ENCODE measurements at regions not wholly inside any gene's neighbourhood (a gene's known extent, or its start where the extent isn't known, plus 50 kb on each side); places are given as distances from the start of the nearest gene placed in this dataset.
"Not testable (repeated sequence)": the region's sequence is repeated elsewhere in the genome, so short reads cannot be mapped to it uniquely, and the experiment has no call there.

DNA sequence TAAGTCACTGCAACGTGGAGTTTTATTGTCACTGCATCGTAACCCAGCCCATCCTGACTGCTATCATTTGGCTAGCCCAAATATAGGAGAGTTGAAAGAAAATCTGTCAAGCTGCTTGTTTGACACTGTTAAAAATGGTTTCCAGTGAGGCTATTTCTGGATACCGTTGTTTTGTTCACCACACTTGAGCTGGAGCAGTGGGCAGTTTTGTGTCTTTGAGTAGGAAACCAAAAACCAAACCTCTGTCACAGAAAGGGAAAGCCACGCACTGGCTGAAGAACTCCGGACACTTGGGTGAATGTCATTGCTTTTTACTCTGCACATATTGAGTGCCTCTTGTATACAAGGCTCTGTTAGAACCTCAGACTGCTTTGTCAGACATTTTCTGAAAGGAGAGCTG, 446.4 kb upstream of the CFAP20DC start:
- DNase-seq = no peak

DNA sequence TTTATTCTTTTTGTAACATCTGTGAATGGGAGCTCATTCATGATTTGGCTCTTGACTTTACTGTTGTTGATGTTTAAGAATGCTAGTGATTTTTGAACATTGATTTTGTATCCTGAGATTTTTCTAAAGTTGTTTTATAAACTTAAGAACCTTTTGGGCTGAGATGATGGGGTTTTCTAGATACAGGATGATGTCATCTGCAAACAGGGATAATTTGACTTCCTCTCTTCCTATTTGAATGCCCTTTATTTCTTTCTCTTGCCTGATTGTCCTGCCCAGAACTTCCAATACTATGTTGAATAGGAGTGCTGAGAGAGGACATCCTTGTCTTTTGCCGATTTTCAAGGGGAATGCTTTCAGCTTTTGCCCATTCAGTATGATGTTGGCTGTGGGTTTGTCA, 445.1 kb upstream of the CFAP20DC start:
- not testable (repeated sequence) for DNase-seq

DNA sequence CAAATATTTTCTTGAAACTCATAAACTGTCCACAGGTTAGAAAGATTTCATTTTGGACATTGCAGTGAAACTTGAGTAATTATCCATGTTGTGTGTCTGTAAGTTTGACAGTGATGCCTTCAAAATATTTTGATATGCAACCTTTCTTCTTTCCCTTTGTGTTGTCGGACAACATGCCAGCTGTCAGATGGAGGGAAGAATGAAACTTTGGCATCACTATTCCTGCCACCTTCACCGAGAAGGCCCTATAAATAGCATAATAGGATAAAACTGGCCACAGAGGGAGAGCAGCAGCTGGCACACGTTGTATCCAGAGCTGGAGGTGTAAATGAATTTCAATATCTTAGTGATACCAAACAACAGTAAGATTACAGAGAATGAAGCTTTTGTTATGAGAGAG, 436.7 kb upstream of the CFAP20DC start:
- DNase-seq = no peak

DNA sequence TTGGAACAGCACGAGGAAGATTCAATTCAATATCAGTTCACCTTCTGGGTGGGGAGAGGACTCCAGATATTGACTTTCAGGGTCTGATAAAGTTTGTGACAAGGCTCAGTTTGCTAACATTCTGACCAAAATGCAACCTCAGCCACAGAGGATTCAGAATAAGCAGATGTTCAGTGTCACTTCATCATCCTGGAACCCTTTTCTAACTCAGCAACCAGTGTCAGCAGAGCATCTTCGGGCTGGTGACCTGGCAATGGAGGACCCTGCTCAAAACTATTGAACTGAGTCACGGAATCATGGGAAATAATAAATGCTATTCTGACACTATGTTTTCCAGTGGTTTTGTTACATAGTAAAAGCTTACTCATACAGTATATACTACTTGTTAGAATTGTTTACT, 433.4 kb upstream of the CFAP20DC start:
- no peak for DNase-seq

DNA sequence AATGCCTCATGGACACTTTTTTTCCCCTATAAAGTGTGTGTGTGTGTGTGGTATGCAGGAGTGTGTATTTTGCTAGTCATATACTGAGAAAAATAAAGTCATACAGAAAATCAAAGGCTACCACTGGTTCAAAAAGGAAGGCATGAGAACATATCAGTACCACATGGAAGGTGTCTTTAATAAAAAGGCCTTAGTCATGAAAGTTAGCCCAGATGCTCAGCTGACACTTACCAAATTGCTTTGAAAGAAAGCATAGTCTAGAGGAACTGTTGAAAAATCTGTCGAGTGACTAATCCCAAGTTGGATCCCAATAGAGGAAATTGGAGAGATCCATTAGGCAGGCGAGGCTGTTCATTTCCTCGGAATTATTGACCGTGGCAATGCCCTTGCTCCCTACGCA, 432.9 kb upstream of the CFAP20DC start:
- no peak for DNase-seq

DNA sequence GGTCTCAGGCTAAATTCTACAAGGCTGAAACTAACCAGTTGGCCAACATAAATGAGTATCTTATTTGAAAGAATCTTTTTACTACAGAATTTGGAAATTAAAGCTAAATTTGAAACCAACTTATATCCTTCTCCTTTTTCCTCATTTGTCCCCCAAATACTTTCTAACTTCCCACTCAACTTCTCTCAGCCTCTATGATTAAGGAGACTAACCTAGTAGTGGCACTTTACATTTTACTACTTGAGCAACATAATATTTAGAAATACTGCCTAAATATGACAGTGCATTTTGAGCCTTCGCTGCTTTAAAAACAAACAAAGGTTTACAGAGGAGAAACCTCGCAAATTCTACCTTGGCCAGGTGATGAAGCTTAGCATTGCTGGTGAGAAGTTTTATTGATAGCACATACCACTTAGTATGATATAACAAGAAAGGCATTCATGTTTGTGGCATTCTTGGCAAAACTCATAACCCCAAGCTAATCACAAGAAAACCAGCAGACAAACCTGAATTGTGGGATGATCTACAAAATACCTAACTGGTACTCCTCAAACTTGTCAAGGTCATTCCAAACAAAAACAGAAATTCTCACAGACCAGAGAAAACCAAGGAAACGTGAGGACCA, 432.1 kb upstream of the CFAP20DC start:
- no peak for DNase-seq

DNA sequence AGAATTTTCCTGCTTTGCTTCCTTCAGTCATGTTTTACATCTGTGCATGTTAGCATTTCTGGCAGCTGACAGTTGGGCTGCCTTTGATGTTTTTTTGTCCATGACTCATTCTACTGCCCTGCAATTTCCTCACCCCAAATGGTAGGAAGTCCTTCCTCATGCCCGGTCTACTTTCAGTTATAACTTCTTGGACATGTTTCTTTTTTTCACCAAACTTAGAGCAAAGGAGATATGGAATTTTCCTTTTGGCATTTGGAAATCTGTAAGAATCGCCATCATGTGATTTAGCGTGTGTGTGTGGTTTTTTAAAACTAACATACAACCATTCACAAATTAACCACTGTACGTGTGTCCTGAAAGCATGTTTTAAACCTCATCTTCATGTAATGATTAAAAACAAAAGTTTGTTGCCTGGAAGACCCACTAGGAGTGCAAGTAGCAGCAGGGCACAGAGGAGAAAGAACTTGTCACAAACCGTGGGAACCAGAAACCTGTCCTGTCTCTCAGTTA, 430.7 kb upstream of the CFAP20DC start:
- DNase-seq = no peak

DNA sequence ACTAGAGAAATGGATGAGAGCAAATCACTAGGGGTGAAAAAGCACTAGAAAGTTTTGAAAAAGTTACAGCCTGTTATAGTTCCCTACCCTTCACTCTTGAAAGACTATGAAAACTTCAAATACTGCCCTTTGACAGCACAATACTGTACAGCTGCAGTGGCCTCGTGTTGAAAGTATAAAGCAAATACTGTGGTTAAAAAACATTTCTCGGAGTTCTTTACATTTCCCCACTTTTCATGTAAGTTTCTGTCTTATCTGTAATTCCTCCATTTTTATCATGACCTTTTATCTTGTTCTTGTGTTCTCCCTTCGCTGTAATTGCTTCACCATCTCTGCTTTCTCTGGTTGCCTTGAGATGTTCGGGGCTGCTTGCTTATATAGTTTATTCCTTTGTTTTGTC, 423.8 kb upstream of the CFAP20DC start:
- no peak for DNase-seq

DNA sequence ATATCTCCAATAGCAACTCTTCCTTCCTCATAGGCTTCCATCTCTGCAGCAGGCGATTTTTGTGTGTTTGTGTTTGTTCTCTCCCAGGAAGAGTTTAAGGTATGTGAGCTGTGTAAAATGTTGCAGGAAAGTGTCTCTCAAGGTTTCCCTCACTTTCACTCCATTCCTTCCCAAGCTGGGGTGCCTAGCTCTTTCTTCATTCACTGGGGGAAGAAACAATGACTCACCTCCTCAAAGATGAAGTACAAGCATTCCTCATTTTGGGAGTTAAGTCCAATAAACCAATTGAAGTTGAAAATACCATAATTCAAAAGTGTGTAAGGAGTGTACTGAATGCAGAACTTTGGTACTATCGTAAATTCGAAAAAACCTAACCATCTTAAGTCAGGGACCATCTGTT, 422.7 kb upstream of the CFAP20DC start:
- no peak for DNase-seq

DNA sequence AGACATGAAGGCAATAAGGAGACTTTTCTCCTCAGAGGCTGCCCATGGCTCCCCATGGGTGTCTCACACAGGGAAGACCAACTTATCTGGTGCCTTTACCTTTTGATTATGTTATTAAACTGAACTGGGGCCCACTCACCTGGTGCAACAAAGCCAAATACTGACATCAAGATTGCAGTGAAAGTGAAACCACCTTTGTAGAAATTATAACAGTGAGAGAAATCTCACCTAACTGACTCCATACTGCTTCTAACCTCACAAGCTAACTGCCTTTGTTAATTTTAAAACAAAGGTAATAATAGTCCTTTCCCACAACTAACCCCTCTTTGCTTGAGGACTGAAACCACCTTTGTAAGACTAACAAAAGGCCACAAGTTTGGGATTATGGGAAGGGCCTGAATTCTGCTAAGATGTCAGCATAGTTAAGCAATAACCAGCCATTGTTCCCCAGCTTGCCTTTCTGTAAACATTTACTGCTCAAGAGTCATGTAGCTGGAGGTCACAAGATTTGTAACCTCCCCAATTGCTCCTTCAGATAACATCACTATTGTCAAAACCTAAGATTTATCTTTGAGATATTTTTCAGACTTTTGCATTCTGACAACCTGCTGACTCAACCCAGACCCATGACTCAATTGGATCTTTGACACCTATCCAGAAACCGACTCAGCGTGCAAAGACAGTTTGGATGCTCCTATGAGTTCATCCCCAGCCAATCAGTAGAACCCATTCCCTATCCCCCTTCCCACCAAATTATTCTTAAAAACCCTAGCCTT, 420.3 kb upstream of the CFAP20DC start:
- DNase-seq = no peak

DNA sequence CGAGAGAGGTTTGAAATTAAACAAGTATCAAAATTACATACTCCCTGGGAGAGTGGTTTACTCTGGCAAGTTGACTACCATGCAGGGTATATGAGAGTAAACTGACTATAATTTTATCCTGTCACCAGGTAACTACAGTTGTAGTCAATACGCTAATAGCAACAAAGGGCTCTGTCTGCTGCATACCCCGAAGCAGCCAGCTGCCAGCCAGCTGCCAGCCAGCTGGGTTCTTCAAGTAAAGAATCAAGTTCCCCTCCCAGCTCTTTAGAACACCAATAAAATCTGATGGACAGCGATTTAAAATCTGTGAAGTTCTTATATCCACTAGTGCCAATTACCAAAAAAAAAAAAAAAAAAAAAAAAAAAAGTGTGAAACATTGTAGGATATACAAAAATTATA, 417.7 kb upstream of the CFAP20DC start:
- DNase-seq = no peak

DNA sequence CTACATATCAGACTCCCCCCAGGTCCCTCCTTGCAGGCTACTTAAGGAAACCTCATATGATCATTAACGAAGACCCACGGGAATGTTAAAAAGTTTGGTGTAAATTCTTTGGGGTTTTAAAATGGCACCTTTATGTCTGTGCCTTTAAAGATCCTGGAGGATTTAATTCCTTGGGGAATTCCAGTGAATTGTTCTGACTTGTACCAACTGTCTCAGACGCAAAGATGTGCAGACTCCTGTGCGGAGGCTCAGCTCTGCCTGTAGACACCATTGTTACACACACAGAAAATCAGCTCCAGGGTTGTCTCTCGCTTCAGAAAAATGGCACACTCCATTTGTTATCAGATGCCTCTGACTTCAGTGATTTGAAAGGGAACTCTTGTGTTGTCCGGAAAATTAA, 414.4 kb upstream of the CFAP20DC start:
- DNase-seq = no peak

DNA sequence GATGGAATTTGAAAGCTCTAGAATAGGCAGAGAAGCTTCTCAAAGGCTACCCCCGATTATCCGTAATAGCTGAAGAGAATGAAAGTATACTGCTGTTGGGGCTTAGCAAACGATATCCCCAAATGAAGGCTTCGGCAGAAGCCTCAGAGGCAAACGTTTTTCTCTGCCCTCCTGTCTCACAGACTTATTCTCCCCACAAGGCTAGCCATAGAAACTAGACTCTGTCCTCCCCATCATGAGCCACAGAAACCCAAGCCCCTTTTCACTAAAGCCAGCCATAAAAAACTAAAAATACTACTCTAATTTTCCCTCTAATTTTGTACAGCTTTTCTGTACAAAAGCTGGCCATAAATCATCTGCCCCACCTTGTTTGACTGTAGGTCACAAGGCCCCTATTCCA, 413.4 kb upstream of the CFAP20DC start:
- no peak for DNase-seq

DNA sequence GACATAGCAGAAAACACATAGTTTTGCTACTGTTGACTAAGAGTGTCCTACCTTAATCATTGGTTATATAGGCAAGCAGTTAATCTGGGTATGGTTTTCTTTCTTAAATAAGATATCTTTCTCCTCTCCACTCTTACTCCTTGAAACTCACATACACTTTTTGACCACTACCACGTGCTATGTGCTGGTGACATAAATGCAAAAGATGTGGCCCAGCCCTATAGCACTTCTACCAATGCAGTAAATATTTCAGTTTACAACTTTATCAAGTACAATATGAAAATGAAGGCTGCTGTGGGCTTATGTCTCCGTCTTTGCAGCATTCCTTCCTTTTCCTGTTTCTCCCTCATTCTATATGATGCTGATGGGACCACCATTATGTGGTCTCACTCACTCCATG, 410.2 kb upstream of the CFAP20DC start:
- no peak for DNase-seq

DNA sequence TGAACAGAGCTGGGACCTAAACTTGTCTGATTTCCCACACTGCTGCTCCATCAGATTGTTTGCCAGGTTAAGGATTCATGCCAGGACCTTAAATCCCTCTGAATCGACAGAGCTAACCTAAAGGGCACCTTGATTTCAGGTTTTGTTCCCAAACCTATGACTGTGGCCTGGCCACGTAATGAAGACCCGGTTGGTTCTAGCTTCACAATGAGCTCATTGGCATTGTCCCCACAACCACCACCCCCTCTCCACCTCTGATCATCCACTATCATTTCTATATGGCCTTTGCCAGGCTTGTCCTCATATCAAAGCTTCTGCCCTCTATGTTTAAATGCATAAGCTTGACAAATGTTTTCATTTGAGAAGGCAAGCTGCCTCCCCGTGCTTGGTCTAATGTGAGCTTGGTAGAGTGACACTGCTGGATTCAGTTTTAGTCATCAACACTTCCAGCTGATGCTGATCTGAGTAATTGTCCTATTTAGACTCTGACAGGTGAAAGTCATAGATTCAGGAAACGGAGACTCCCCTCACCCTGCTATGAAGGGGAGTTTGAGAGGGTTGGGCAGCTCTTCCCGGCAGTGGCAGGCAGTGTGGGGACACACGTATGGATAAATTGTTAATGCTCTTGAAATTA, 407.1 kb upstream of the CFAP20DC start:
- DNase-seq = no peak

DNA sequence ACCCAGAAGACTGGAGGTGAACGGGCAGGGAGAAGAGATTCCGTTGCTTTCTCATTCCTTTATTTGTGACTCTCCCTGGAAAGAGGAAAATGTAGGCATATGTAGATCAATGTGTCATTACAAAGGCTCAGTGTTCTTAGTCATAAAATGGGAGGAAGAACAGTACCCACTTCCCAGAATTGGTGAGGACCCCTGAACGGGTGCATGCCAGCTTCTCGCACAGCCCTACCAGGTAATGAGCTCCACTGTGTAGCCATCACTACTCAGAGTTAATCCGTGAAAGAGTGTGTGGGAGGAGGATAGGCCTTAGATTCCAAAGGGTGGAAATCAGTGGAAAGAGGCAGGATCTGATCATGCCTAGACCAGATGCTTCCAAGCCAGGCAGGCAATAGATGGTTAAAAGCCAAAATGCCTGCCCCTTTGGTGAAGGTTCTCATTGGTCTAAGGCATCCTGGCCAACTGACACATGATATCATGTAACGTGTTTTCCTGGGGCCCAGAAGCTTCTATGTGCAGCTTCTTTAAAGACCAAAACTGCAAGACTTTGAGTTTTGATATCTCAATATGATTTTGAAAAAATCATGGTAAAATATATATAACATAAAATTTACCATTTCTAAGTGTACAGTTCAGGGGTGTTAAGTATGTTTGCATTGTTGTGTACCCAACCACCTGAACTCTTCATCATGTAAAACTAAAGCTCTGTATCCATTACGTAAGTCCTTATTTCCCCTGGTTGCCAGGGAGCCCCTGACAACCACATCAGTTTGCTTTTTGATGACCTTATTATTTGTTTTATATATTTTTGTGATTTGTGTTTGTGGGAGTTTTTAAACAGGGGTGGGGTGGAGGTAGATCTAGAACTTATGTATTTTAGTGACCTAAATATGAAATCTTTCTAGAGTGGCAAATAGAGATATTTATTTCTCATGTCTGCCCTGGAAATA, 402.2 kb upstream of the CFAP20DC start:
- DNase-seq = no peak

DNA sequence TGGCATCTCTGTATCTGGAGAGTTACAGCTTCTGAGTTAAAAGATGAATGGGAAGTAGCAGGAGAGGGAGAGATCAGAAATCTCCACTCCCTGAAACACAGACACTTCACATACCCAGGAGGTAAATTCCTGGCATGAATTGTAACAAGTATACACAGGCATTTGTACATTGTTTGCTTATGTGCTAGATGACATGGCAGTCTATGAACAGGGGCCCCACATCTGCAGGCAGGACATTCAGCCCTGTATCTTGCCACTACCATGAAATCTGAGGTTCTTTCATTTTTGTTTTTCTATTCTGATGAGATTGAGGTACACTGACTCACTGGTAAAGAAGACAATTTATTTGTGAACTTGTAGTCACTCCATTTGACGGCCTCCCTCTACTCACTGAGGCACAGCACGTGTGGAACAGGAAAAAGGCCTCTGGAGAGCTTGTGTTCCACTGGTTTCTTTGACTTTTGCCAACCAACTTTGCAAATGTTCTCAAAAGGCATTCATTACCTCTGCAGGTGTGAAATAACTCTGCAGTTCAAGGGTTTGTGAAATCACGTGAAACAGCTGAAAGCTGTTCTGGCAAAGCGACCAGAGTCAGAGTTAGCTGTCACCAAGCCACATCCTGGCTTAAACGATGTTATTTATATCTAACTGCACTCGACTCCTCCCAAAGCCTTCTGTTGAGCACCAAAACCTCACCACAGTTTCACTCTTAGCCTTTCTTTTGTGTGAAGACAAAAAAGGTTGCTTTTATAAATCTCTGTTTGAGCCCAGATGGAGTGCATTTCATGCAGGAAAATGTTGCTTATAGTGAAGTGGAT, 401.3 kb upstream of the CFAP20DC start:
- DNase-seq = peak in 1 of 2 donors; percentile 14

DNA sequence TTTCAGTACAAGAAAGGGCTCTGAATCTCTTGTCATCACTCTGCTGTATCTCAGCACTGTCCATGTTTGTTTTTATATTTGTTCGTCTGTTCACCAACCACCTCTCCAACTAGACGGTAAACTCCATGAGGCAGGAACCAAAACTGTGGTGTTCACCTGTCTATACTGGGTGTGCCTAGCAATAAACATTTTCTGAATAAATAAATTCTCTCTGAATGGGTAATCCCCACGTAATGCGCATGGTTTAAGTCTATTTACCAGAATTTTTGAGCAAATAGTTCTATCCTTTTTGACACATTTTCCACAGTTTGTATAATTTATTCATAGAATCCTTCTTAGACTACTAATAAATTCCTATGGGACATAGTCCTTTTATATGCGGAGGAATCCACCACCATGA, 400.6 kb upstream of the CFAP20DC start:
- DNase-seq = no peak

DNA sequence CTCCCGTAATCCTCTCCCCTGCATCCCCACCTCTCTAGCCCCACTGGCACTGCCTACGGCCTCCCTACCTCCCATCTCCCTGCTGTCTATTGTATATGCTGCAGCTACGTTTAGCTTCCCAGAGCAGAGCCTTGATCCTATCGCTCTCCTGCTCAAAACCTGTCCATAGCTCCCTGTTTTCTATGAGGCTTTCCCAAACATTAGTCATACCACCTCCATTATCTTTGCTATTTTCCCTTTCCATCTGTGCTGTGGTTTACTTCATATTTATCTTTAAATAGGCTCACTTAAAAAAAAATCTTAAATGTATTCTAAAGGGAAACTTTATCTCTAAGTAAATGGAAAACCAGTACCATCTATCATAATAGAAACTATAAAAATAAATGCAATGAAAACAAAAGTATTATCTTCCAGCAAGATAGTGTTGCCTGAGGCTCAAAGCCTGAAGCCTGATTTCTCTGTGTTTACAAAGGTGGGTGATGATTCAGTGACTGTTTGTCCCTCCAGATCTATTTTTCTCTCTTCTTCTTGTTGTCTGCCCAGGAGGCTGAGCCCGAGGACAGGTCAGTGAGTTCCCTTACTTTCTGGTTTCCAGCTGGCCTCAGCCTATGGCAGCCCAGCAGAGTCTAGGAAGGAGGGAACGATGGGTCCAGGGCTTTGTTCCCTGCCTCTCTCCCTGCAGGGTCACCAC, 397.1 kb upstream of the CFAP20DC start:
- DNase-seq = no peak

DNA sequence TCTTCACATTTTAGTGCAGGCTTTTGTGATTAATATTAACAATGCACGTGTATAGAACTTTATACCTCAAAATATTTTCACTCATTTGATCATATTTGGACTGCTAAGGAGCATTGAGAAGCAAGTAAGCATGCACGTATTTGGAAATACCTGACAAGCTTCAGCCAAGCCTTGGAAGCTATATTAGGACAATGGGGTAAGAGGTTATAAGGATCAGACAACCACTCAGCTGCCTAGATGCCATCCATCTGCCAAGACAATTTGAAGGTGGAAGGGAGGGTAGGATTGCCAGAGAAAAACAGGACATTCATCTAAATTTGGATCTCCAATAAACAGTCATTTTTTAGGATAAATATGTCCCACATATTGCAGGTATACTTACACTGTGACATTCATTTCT, 394.9 kb upstream of the CFAP20DC start:
- DNase-seq = no peak

DNA sequence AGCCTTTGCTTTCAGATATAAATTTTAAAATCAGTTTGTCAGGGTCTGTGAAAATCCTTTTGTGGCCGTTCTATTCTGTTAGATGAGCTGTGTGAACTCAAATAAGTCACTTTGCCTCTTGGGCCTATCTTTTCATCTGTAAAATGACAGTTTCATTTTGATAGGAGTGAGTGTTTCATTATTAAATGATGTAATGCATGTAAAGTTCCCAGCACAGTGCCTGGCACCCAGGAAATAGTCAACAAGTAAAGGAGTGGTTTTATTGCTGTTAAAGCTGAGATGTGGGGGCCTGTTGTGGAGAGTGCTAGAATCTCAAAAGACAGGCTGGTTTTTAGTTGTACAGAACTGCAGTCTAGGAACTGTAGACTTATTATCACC, 394.5 kb upstream of the CFAP20DC start:
- DNase-seq = no peak
